HepG2 (cell line): ENCODE measurements at regions not wholly inside any gene's neighbourhood (a gene's known extent, or its start where the extent isn't known, plus 50 kb on each side); places are given as distances from the start of the nearest gene placed in this dataset.

Experiments used
- ESRRA ChIP-seq: sonication (generic); formaldehyde crosslinking; IDR thresholded peaks from 2 replicates; pipeline ENCODE4 v1.5.1; 2020; ENCODE audit warnings: mild to moderate bottlenecking, low read depth, missing genetic modification reagents
- SOX13 ChIP-seq, 3 experiments: fragments of 450-650 bp in 1 of 3; sonication (generic) in 1 of 3; formaldehyde crosslinking in 1 of 3; IDR thresholded peaks in 2 of 3; conservative IDR thresholded peaks in 1 of 3; 2 replicates each; pipeline versions ENCODE4 v1.5.0 to v1.6.1; 2016 to 2020; ENCODE audit warnings: antibody characterized with exemption in 1 of 3, mild to moderate bottlenecking in 1 of 3, missing compliant biosample characterization in 1 of 3, missing genetic modification reagents in 1 of 3, moderate library complexity in 1 of 3
- SYNCRIP ChIP-seq: fragments of 200-400 bp; formaldehyde crosslinking; IDR thresholded peaks from 2 replicates; pipeline ENCODE4 v1.6.1; 2018; ENCODE audit warnings: mild to moderate bottlenecking, low read depth, low read length; ENCODE audit not compliant: insufficient read depth
- ZBTB20 ChIP-seq: sonication (generic); formaldehyde crosslinking; IDR thresholded peaks from 2 replicates; pipeline ENCODE4 v1.8.1; 2023; ENCODE audit warnings: missing genetic modification reagents, low read depth, mild to moderate bottlenecking, borderline replicate concordance
- ZBTB8A ChIP-seq: sonication (generic); formaldehyde crosslinking; IDR thresholded peaks from 2 replicates; pipeline ENCODE4 v1.4.0; 2020; ENCODE audit warnings: mild to moderate bottlenecking, low read depth, missing genetic modification reagents, borderline replicate concordance
- ZFP90 ChIP-seq: sonication (generic); formaldehyde crosslinking; IDR thresholded peaks from 2 replicates; pipeline ENCODE4 v1.8.0; 2022; ENCODE audit warnings: missing genetic modification reagents, mild to moderate bottlenecking, inconsistent platforms, borderline replicate concordance
- ZNF253 ChIP-seq: sonication (generic); formaldehyde crosslinking; IDR thresholded peaks from 2 replicates; pipeline ENCODE4 v1.8.0; 2022; ENCODE audit warnings: mild to moderate bottlenecking, missing genetic modification reagents, borderline replicate concordance
- ZNF33B ChIP-seq: sonication (generic); formaldehyde crosslinking; IDR thresholded peaks from 2 replicates; pipeline ENCODE4 v1.5.1; 2020; ENCODE audit warnings: mild to moderate bottlenecking, missing genetic modification reagents
- ZNF720 ChIP-seq: sonication (generic); formaldehyde crosslinking; IDR thresholded peaks from 2 replicates; pipeline ENCODE4 v1.4.0; 2020; ENCODE audit warnings: missing genetic modification reagents
- TF ChIP-seq, protein P1 (sequence below): IDR thresholded peaks from 2 replicates; pipeline ENCODE4 v1.6.1; 2016; ENCODE audit warnings: low read depth, control low read depth
- TF ChIP-seq, protein P2 (sequence below): sonication (generic); formaldehyde crosslinking; IDR thresholded peaks from 2 replicates; pipeline ENCODE4 v1.4.0; 2020; ENCODE audit warnings: missing genetic modification reagents
- TF ChIP-seq, protein P3 (sequence below): sonication (generic); formaldehyde crosslinking; IDR thresholded peaks from 2 replicates; pipeline ENCODE4 v1.5.1; 2020; ENCODE audit warnings: mild to moderate bottlenecking, moderate library complexity, missing genetic modification reagents
- TF ChIP-seq, protein P4 (sequence below): sonication (generic); formaldehyde crosslinking; IDR thresholded peaks from 2 replicates; pipeline ENCODE4 v1.5.1; 2020; ENCODE audit warnings: missing genetic modification reagents, mild to moderate bottlenecking, borderline replicate concordance
- TF ChIP-seq, protein P5 (sequence below): sonication (generic); formaldehyde crosslinking; IDR thresholded peaks from 2 replicates; pipeline ENCODE4 v1.5.0; 2020; ENCODE audit warnings: mild to moderate bottlenecking, missing genetic modification reagents

DNA sequence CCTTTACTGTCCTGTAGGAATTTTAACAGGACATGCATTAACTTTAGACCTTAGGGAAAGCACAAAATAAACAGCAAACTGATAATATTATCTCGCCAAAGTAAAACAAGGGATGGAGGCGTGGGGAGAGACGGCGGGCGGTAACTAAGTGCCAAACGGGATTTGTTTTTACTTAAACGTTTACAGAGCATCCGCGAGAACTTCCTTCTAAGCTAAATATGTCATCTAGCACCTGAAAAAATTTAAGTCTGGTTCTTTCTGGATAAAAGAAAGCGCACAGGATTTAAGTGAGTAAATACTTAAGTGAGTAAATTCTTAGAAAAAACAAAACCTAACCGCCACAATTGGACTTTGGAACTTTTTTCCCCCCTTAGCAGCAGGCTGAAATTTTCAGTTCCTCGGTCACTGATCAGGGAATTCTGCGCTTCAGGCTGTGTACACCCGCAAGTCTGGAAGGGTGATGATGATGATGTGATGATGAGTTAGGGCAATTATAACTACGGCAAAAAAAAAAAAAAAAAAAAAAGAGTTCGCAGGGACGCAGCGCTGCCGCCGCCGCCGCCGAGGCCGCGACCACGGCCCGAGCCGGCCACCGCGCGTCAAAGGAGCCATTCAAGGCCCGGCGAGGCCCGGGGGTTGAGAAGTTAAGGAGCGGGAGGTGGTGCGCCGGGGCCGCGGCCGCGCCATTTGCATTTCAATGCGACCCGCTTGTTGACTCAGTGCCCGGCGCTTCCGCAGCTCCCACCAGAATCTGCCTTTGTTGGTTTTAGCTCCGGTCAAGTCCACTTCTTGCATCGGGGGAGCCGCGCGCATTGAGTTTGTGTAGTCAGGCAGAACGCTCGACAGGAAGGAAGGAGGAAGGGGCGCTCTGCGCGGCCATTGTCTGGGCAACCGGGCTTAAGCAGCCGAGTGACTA is 108.8 kb downstream of the SPRY1 start (continued):
- TF ChIP-seq, protein P1, sequence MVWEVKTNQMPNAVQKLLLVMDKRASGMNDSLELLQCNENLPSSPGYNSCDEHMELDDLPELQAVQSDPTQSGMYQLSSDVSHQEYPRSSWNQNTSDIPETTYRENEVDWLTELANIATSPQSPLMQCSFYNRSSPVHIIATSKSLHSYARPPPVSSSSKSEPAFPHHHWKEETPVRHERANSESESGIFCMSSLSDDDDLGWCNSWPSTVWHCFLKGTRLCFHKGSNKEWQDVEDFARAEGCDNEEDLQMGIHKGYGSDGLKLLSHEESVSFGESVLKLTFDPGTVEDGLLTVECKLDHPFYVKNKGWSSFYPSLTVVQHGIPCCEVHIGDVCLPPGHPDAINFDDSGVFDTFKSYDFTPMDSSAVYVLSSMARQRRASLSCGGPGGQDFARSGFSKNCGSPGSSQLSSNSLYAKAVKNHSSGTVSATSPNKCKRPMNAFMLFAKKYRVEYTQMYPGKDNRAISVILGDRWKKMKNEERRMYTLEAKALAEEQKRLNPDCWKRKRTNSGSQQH (CRISPR knock-in tag) = no peak
- TF ChIP-seq ZNF720 (CRISPR knock-in tag) (no peak), ZBTB8A (no peak), ZNF33B (CRISPR knock-in tag) (no peak), ZBTB20 (peak; percentile 75; the same call in 1 of the 2 replicates), SOX13 (IDR thresholded peaks at IDR 0.05) (peak; percentile 59; the same call in 1 of the 2 replicates), SOX13 (CRISPR knock-in tag; conservative IDR thresholded peaks at IDR 0.05 in 1 of 2, IDR thresholded peaks at IDR 0.05 in 1 of 2) (peak in 1 of 2 experiments; percentile 94; a peak in 2 of 4 replicates), ZNF253 (CRISPR knock-in tag) (peak; percentile 30; the same call in 1 of the 2 replicates), SYNCRIP (no peak), ZFP90 (CRISPR knock-in tag) (no peak), ESRRA (CRISPR knock-in tag) (0 out of 2 replicates have a peak, but pooled peaks have one; percentile 25)
- TF ChIP-seq, protein P2, sequence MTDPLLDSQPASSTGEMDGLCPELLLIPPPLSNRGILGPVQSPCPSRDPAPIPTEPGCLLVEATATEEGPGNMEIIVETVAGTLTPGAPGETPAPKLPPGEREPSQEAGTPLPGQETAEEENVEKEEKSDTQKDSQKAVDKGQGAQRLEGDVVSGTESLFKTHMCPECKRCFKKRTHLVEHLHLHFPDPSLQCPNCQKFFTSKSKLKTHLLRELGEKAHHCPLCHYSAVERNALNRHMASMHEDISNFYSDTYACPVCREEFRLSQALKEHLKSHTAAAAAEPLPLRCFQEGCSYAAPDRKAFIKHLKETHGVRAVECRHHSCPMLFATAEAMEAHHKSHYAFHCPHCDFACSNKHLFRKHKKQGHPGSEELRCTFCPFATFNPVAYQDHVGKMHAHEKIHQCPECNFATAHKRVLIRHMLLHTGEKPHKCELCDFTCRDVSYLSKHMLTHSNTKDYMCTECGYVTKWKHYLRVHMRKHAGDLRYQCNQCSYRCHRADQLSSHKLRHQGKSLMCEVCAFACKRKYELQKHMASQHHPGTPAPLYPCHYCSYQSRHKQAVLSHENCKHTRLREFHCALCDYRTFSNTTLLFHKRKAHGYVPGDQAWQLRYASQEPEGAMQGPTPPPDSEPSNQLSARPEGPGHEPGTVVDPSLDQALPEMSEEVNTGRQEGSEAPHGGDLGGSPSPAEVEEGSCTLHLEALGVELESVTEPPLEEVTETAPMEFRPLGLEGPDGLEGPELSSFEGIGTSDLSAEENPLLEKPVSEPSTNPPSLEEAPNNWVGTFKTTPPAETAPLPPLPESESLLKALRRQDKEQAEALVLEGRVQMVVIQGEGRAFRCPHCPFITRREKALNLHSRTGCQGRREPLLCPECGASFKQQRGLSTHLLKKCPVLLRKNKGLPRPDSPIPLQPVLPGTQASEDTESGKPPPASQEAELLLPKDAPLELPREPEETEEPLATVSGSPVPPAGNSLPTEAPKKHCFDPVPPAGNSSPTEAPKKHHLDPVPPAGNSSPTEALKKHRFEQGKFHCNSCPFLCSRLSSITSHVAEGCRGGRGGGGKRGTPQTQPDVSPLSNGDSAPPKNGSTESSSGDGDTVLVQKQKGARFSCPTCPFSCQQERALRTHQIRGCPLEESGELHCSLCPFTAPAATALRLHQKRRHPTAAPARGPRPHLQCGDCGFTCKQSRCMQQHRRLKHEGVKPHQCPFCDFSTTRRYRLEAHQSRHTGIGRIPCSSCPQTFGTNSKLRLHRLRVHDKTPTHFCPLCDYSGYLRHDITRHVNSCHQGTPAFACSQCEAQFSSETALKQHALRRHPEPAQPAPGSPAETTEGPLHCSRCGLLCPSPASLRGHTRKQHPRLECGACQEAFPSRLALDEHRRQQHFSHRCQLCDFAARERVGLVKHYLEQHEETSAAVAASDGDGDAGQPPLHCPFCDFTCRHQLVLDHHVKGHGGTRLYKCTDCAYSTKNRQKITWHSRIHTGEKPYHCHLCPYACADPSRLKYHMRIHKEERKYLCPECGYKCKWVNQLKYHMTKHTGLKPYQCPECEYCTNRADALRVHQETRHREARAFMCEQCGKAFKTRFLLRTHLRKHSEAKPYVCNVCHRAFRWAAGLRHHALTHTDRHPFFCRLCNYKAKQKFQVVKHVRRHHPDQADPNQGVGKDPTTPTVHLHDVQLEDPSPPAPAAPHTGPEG (CRISPR knock-in tag) = peak; percentile 99
- TF ChIP-seq, protein P3, sequence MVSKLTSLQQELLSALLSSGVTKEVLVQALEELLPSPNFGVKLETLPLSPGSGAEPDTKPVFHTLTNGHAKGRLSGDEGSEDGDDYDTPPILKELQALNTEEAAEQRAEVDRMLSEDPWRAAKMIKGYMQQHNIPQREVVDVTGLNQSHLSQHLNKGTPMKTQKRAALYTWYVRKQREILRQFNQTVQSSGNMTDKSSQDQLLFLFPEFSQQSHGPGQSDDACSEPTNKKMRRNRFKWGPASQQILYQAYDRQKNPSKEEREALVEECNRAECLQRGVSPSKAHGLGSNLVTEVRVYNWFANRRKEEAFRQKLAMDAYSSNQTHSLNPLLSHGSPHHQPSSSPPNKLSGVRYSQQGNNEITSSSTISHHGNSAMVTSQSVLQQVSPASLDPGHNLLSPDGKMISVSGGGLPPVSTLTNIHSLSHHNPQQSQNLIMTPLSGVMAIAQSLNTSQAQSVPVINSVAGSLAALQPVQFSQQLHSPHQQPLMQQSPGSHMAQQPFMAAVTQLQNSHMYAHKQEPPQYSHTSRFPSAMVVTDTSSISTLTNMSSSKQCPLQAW (CRISPR knock-in tag) = peak; percentile 92
- TF ChIP-seq, protein P4, sequence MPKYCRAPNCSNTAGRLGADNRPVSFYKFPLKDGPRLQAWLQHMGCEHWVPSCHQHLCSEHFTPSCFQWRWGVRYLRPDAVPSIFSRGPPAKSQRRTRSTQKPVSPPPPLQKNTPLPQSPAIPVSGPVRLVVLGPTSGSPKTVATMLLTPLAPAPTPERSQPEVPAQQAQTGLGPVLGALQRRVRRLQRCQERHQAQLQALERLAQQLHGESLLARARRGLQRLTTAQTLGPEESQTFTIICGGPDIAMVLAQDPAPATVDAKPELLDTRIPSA (CRISPR knock-in tag) = peak; percentile 54; the same call in 1 of the 2 replicates
- TF ChIP-seq, protein P5, sequence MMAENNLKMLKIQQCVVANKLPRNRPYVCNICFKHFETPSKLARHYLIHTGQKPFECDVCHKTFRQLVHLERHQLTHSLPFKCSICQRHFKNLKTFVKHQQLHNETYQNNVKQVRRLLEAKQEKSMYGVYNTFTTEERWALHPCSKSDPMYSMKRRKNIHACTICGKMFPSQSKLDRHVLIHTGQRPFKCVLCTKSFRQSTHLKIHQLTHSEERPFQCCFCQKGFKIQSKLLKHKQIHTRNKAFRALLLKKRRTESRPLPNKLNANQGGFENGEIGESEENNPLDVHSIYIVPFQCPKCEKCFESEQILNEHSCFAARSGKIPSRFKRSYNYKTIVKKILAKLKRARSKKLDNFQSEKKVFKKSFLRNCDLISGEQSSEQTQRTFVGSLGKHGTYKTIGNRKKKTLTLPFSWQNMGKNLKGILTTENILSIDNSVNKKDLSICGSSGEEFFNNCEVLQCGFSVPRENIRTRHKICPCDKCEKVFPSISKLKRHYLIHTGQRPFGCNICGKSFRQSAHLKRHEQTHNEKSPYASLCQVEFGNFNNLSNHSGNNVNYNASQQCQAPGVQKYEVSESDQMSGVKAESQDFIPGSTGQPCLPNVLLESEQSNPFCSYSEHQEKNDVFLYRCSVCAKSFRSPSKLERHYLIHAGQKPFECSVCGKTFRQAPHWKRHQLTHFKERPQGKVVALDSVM (CRISPR knock-in tag) = no peak; the same call in 1 of the 2 replicates
